ENCODE measurements at regions not wholly inside any gene's neighbourhood (a gene's known extent, or its start where the extent isn't known, plus 50 kb on each side); places are given as distances from the start of the nearest gene placed in this dataset.

DNA sequence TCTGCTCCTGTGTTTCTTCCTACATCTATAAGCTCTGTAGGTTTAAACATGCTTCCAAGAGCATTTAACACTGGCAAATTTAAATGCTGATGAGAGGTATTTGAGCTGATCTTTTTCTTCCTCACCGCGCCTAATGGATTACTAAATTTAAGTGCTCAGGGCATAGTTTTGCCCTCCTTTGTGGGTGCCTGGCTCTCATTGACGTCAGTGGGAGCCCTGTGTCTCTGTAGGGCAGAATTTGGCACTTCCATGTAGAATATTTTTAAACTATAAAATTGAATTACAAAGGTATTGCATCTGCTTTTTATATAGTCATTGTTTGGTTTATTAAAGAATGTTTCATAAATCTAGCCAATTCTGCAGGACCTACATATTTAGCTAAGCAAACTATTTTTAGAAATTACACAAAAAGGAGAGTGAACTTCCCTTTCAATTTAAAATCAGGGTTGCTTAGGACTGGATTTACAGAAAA lies 444.8 kb downstream of the AEBP2 start:
- H3K36me3 ChIP-seq (replicated peaks; ENCODE audit: insufficient read depth, low read length), result no peaks in the 10 kb centered on the region
- no peaks in the 10 kb centered on the region for H4K20me1 ChIP-seq (ENCODE audit: insufficient read depth, low read length)
- no peak overlapping the region for H3K9ac ChIP-seq (ENCODE audit: low read length)
- no peak overlapping the region for H3K4me3 ChIP-seq (ENCODE audit: low read length)
- TF ChIP-seq, protein P1, sequence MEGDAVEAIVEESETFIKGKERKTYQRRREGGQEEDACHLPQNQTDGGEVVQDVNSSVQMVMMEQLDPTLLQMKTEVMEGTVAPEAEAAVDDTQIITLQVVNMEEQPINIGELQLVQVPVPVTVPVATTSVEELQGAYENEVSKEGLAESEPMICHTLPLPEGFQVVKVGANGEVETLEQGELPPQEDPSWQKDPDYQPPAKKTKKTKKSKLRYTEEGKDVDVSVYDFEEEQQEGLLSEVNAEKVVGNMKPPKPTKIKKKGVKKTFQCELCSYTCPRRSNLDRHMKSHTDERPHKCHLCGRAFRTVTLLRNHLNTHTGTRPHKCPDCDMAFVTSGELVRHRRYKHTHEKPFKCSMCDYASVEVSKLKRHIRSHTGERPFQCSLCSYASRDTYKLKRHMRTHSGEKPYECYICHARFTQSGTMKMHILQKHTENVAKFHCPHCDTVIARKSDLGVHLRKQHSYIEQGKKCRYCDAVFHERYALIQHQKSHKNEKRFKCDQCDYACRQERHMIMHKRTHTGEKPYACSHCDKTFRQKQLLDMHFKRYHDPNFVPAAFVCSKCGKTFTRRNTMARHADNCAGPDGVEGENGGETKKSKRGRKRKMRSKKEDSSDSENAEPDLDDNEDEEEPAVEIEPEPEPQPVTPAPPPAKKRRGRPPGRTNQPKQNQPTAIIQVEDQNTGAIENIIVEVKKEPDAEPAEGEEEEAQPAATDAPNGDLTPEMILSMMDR (IDR thresholded peaks at IDR 0.05; ENCODE audit: low read length), result no peak
- TF ChIP-seq EZH2phosphoT487 (IDR thresholded peaks at IDR 0.05; ENCODE audit: low read length) (no peak), EZH2 (optimal IDR thresholded peaks at IDR 0.05; ENCODE audit: low read depth, low read length) (no peak)
- no peaks in the 10 kb centered on the region for H3K9me3 ChIP-seq (replicated peaks; ENCODE audit: insufficient read depth, low read length)
- H3K9me2 ChIP-seq (replicated peaks; ENCODE audit: insufficient read depth, low read length), result no peaks in the 10 kb centered on the region
- no peaks in the 10 kb centered on the region for H3K27me3 ChIP-seq (replicated peaks; ENCODE audit: insufficient read depth, low read length)
- H3K4me2 ChIP-seq (ENCODE audit: low read depth, low read length), result no peak overlapping the region
- H3K27ac ChIP-seq (ENCODE audit: low read length), result no peak overlapping the region
- H2AFZ ChIP-seq (ENCODE audit: low read length), result no peak overlapping the region
- no peaks in the 10 kb centered on the region for H3K4me1 ChIP-seq (ENCODE audit: low read length)
- DNase-seq, result no peak
- H3K79me2 ChIP-seq (ENCODE audit: low read length), result no peaks in the 10 kb centered on the region
- no peaks in the 10 kb centered on the region for H3F3A ChIP-seq (ENCODE audit: insufficient read depth, low read length)

DNA sequence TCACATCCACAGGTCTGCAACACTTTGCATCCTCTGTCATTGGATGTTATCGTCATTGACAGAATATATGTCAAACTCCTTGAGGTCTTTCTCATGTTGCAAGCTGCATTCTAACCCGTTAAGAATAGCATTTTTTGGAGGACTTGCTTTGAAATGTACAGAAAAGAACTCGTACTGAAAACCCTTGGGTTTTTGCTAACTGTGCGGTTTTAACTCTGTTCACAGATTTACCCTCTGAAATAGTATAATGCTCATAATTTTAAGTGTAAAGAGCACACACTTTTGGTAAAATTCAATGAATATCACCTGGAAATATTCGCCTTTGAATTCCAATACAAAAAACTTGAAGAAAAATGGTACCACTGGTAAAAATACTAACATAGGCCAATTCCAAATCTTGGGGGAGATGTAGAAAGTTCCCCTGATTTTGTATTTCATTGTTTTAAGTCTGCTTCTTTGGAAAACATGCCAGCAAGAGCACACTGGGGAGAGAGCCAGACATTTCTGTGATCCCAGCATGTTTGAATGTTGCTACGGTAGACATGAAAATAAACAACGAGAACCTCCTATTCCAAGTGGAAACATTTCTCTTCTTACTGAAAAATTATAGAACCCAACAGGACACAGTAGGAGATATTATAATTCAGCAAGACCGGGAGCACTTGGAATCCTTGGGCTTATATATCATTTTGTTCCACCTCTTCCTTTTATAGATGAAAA lies 446.0 kb downstream of the AEBP2 start:
- no peak overlapping the region for H3K27ac ChIP-seq (ENCODE audit: low read length)
- H3F3A ChIP-seq (ENCODE audit: insufficient read depth, low read length), result no peaks in the 10 kb centered on the region
- no peak overlapping the region for H3K4me2 ChIP-seq (ENCODE audit: low read depth, low read length)
- no peak for DNase-seq
- H3K27me3 ChIP-seq (replicated peaks; ENCODE audit: insufficient read depth, low read length), result no peaks in the 10 kb centered on the region
- no peaks in the 10 kb centered on the region for H3K9me2 ChIP-seq (replicated peaks; ENCODE audit: insufficient read depth, low read length)
- H3K4me3 ChIP-seq (ENCODE audit: low read length), result no peak overlapping the region
- H2AFZ ChIP-seq (ENCODE audit: low read length), result no peak overlapping the region
- no peak overlapping the region for H3K9ac ChIP-seq (ENCODE audit: low read length)
- no peaks in the 10 kb centered on the region for H3K4me1 ChIP-seq (ENCODE audit: low read length)
- H4K20me1 ChIP-seq (ENCODE audit: insufficient read depth, low read length), result no peaks in the 10 kb centered on the region
- H3K79me2 ChIP-seq (ENCODE audit: low read length), result no peaks in the 10 kb centered on the region
- no peaks in the 10 kb centered on the region for H3K9me3 ChIP-seq (replicated peaks; ENCODE audit: insufficient read depth, low read length)
- H3K36me3 ChIP-seq (replicated peaks; ENCODE audit: insufficient read depth, low read length), result no peaks in the 10 kb centered on the region
- TF ChIP-seq, protein P1 (IDR thresholded peaks at IDR 0.05; ENCODE audit: low read length), result no peak
- TF ChIP-seq EZH2phosphoT487 (IDR thresholded peaks at IDR 0.05; ENCODE audit: low read length), result no peak
- no peak for TF ChIP-seq EZH2 (optimal IDR thresholded peaks at IDR 0.05; ENCODE audit: low read depth, low read length)

DNA sequence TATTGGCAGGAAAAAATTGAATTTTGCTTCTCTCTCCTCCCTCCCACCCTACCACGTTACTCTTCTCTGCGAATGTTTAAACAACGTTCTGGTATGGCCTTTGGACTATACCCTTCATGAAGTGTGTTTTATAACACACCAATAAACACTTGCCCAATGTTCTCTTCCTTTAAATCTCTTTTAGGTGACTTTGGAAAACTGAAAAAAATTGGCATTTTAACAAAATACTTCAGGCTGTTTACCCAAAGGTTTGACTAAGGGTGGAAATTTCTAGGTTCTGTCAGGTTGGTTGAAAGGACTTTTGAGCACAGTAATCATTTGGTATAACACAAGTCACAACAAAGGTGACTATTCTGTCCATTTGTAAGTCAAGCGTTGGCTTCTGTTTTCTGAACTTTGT lies 446.8 kb downstream of the AEBP2 start:
- no peak overlapping the region for H3K9ac ChIP-seq (ENCODE audit: low read length)
- TF ChIP-seq, protein P1 (IDR thresholded peaks at IDR 0.05; ENCODE audit: low read length), result no peak
- TF ChIP-seq EZH2phosphoT487 (IDR thresholded peaks at IDR 0.05; ENCODE audit: low read length) (no peak), EZH2 (optimal IDR thresholded peaks at IDR 0.05; ENCODE audit: low read depth, low read length) (no peak)
- no peak overlapping the region for H2AFZ ChIP-seq (ENCODE audit: low read length)
- H3F3A ChIP-seq (ENCODE audit: insufficient read depth, low read length), result no peaks in the 10 kb centered on the region
- H4K20me1 ChIP-seq (ENCODE audit: insufficient read depth, low read length), result no peaks in the 10 kb centered on the region
- H3K9me2 ChIP-seq (replicated peaks; ENCODE audit: insufficient read depth, low read length), result no peaks in the 10 kb centered on the region
- no peaks in the 10 kb centered on the region for H3K27me3 ChIP-seq (replicated peaks; ENCODE audit: insufficient read depth, low read length)
- no peak overlapping the region for H3K27ac ChIP-seq (ENCODE audit: low read length)
- no peak overlapping the region for H3K4me3 ChIP-seq (ENCODE audit: low read length)
- H3K4me2 ChIP-seq (ENCODE audit: low read depth, low read length), result no peak overlapping the region
- DNase-seq, result no peak
- no peaks in the 10 kb centered on the region for H3K36me3 ChIP-seq (replicated peaks; ENCODE audit: insufficient read depth, low read length)
- H3K4me1 ChIP-seq (ENCODE audit: low read length), result no peaks in the 10 kb centered on the region
- H3K9me3 ChIP-seq (replicated peaks; ENCODE audit: insufficient read depth, low read length), result no peaks in the 10 kb centered on the region
- no peaks in the 10 kb centered on the region for H3K79me2 ChIP-seq (ENCODE audit: low read length)
